Ishikawa (cell line): ENCODE measurements at regions not wholly inside any gene's neighbourhood (a gene's known extent, or its start where the extent isn't known, plus 50 kb on each side); places are given as distances from the start of the nearest gene placed in this dataset.

Source experiments
- CEBPB ChIP-seq: IDR thresholded peaks from 2 replicates; pipeline ENCODE4 v1.6.1; 2012
- CREB1 ChIP-seq: IDR thresholded peaks from 2 replicates; pipeline ENCODE4 v1.6.1; 2012; ENCODE audit warnings: low read depth
- EGR1 ChIP-seq: IDR thresholded peaks from 2 replicates; pipeline ENCODE4 v1.6.1; 2012
- EP300 ChIP-seq: IDR thresholded peaks from 2 replicates; pipeline ENCODE4 v1.6.1; 2012; ENCODE audit warnings: borderline replicate concordance
- FOXM1 ChIP-seq: IDR thresholded peaks from 2 replicates; pipeline ENCODE4 v1.6.1; 2012; ENCODE audit warnings: low read depth, borderline replicate concordance
- NFIC ChIP-seq: IDR thresholded peaks from 2 replicates; pipeline ENCODE4 v1.6.1; 2012
- RAD21 ChIP-seq: IDR thresholded peaks from 2 replicates; pipeline ENCODE4 v1.6.1; 2012; ENCODE audit warnings: low read depth
- TAF1 ChIP-seq: IDR thresholded peaks from 2 replicates; pipeline ENCODE4 v1.6.1; 2012; ENCODE audit warnings: low read depth, mild to moderate bottlenecking
- TCF12 ChIP-seq: IDR thresholded peaks from 2 replicates; pipeline ENCODE4 v1.6.1; 2012; ENCODE audit warnings: low read depth
- TEAD4 ChIP-seq: IDR thresholded peaks from 2 replicates; pipeline ENCODE4 v1.6.1; 2012
- YY1 ChIP-seq: IDR thresholded peaks from 2 replicates; pipeline ENCODE4 v1.6.1; 2012; ENCODE audit warnings: low read depth
- ZBTB7A ChIP-seq: IDR thresholded peaks from 2 replicates; pipeline ENCODE4 v1.6.1; 2012; ENCODE audit warnings: low read depth
- TF ChIP-seq, protein P1 (sequence below): IDR thresholded peaks from 2 replicates; pipeline ENCODE4 v1.6.1; 2012
- TF ChIP-seq, protein P2 (sequence below): IDR thresholded peaks from 2 replicates; pipeline ENCODE4 v1.6.1; 2012
- TF ChIP-seq, protein P3 (sequence below): IDR thresholded peaks from 2 replicates; pipeline ENCODE4 v1.6.1; 2012; ENCODE audit warnings: low read depth, mild to moderate bottlenecking

DNA sequence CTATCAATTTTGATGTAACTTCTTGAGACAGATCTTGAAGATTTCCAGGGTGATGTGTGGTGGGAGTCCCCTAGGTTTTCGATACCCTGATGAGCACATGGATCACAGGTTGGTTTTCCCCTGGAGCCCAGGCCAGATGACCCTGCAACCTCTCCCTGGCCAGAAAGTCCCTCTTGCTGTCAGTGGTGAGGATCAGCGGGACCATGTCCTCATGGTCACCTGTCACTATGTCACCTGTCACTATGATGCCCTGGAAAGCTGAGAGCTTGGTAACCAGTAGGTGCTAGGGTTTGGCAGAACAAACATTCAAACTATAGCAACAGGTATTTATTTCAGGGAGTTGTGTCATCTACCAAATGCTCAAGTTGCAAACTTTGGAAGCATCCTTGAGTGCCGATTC, 197.9 kb downstream of the ARHGAP12 start:
- no peak for TF ChIP-seq FOXM1
- TF ChIP-seq RAD21, result no peak
- TF ChIP-seq YY1, result no peak
- no peak for TF ChIP-seq CREB1
- no peak for TF ChIP-seq EP300
- TF ChIP-seq, protein P1, sequence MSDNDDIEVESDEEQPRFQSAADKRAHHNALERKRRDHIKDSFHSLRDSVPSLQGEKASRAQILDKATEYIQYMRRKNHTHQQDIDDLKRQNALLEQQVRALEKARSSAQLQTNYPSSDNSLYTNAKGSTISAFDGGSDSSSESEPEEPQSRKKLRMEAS, result no peak
- TF ChIP-seq, protein P2, sequence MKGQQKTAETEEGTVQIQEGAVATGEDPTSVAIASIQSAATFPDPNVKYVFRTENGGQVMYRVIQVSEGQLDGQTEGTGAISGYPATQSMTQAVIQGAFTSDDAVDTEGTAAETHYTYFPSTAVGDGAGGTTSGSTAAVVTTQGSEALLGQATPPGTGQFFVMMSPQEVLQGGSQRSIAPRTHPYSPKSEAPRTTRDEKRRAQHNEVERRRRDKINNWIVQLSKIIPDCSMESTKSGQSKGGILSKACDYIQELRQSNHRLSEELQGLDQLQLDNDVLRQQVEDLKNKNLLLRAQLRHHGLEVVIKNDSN, result no peak
- no peak for TF ChIP-seq TAF1
- TF ChIP-seq TCF12, result no peak
- TF ChIP-seq CEBPB, result no peak
- TF ChIP-seq TEAD4, result no peak
- no peak for TF ChIP-seq ZBTB7A
- TF ChIP-seq, protein P3, sequence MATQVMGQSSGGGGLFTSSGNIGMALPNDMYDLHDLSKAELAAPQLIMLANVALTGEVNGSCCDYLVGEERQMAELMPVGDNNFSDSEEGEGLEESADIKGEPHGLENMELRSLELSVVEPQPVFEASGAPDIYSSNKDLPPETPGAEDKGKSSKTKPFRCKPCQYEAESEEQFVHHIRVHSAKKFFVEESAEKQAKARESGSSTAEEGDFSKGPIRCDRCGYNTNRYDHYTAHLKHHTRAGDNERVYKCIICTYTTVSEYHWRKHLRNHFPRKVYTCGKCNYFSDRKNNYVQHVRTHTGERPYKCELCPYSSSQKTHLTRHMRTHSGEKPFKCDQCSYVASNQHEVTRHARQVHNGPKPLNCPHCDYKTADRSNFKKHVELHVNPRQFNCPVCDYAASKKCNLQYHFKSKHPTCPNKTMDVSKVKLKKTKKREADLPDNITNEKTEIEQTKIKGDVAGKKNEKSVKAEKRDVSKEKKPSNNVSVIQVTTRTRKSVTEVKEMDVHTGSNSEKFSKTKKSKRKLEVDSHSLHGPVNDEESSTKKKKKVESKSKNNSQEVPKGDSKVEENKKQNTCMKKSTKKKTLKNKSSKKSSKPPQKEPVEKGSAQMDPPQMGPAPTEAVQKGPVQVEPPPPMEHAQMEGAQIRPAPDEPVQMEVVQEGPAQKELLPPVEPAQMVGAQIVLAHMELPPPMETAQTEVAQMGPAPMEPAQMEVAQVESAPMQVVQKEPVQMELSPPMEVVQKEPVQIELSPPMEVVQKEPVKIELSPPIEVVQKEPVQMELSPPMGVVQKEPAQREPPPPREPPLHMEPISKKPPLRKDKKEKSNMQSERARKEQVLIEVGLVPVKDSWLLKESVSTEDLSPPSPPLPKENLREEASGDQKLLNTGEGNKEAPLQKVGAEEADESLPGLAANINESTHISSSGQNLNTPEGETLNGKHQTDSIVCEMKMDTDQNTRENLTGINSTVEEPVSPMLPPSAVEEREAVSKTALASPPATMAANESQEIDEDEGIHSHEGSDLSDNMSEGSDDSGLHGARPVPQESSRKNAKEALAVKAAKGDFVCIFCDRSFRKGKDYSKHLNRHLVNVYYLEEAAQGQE, result no peak
- TF ChIP-seq EGR1, result no peak
- no peak for TF ChIP-seq NFIC

DNA sequence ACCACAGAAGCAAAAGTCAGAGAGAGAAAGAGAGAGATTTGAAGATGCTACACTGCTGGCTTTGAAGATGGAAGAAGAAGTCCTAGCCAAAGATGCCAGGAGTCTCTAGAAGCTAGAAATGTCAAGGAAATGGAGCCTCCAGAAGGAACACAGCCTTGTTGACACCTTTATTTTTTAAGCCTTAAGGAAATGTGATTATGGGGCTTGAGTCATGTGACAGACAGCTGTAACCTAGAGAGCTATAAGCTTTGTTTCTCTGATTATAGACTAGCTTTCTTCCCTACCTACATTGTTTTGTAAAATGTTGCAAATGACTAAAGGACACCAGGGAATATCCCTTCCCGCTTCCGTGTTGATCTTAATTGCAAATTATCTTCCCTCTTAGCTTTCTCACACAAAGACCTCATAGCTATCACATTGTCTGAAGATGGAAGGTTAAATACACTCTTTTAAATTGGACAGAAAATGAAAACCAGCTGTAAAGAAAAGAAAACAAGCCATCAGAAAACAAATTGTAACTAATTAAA, 199.9 kb downstream of the ARHGAP12 start:
- TF ChIP-seq, protein P2, result no peak
- no peak for TF ChIP-seq ZBTB7A
- no peak for TF ChIP-seq TCF12
- TF ChIP-seq EP300, result no peak
- TF ChIP-seq YY1, result no peak
- TF ChIP-seq TAF1, result no peak
- TF ChIP-seq FOXM1, result no peak
- TF ChIP-seq EGR1, result no peak
- TF ChIP-seq, protein P1, result no peak
- no peak for TF ChIP-seq CREB1
- no peak for TF ChIP-seq CEBPB
- TF ChIP-seq NFIC, result no peak
- TF ChIP-seq TEAD4, result no peak
- TF ChIP-seq, protein P3, result no peak
- TF ChIP-seq RAD21, result no peak

DNA sequence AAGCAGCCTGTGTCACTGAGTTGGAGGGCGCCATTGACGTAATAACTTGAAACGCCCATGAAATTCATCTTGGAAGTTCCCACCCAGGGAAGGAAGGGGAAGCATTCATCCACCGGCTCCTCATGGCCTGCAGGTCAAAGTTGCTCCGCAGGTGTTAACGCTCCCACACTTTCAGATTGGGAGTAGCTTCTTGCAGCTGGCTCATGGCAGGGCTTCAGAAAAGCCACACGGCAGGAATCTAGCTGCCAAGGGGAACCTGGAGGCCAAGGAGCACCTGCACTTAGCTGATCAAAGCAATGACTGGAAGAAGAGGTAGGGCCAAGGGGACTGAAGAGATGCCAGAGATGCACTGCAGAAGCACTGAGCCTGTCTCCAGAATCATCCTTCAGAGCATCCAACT, 203.2 kb downstream of the ARHGAP12 start:
- TF ChIP-seq TEAD4 (no peak), YY1 (no peak), TAF1 (no peak), ZBTB7A (no peak), RAD21 (no peak), NFIC (no peak), EGR1 (no peak), CREB1 (no peak), CEBPB (no peak), EP300 (no peak), FOXM1 (no peak), TCF12 (no peak)
- TF ChIP-seq, protein P2, result no peak
- TF ChIP-seq, protein P1, result no peak
- TF ChIP-seq, protein P3, result no peak

DNA sequence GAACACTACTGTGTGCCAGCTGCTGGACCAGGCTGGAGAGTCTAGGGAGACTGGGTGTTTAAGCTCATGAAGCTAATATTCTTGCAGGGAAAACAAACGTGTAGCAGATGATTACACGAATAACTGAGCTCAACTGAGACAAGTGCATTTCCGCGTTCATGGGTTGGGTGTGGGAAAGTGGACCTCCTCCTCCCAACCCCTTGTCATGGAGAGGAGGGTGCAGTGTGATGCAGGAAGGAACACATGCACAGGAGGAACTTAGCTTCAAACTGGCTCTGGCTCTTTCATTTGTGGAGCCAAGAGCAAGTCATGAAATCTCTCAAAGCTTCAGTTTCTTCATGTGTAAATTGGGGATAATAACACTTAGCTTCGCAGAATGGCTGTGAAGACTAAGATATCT, 204.3 kb downstream of the ARHGAP12 start:
- no peak for TF ChIP-seq CREB1
- TF ChIP-seq, protein P3, result no peak
- no peak for TF ChIP-seq NFIC
- no peak for TF ChIP-seq TEAD4
- TF ChIP-seq, protein P1, result no peak
- no peak for TF ChIP-seq ZBTB7A
- TF ChIP-seq CEBPB, result no peak
- no peak for TF ChIP-seq TAF1
- TF ChIP-seq EGR1, result no peak
- TF ChIP-seq, protein P2, result no peak
- no peak for TF ChIP-seq TCF12
- TF ChIP-seq YY1, result no peak
- TF ChIP-seq RAD21, result no peak
- no peak for TF ChIP-seq EP300
- no peak for TF ChIP-seq FOXM1
